ENCODE measurements at regions not wholly inside any gene's neighbourhood (a gene's known extent, or its start where the extent isn't known, plus 50 kb on each side); places are given as distances from the start of the nearest gene placed in this dataset.

DNA sequence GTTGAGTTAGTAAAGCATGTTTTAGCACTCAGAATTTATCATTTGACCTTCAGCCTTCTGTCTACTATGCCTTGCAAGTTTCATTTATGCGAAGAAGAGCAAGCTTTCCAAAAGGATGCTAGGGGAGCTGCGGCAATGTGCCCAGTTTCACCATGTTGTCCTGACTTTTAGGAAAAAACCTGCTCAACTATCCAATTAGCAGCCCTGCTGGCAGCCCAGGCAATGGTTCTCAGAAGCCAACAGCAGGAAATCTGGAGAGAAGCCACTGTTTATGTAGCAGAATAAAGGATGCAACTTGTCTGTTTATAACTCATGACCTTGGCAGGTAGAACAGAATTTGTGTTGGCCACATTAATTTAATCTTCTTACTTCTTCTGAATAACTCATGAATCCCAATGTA, 230.8 kb downstream of the ABCC12 start (continued):
- TF ChIP-seq ATF2 (IDR thresholded peaks at IDR 0.05; ENCODE audit: low read length) (no peak), TBP (IDR thresholded peaks at IDR 0.05; ENCODE audit: low read depth, low read length) (no peak), BRCA1 (IDR thresholded peaks at IDR 0.05; ENCODE audit: low read depth, low read length) (no peak), JUN (IDR thresholded peaks at IDR 0.05; ENCODE audit: low read depth, low read length) (no peak), CTBP2 (IDR thresholded peaks at IDR 0.05; ENCODE audit: borderline replicate concordance, insufficient read depth, insufficient read length, low read length) (no peak)
